ENCODE measurements at regions not wholly inside any gene's neighbourhood (a gene's known extent, or its start where the extent isn't known, plus 50 kb on each side); places are given as distances from the start of the nearest gene placed in this dataset.

GRCh38 chr2:45177870-45178269, 168.6 kb upstream of the SIX2 start:
- TF ChIP-seq TAF1 (IDR thresholded peaks at IDR 0.05; ENCODE audit: low read depth) (no peak), RAD21 (conservative IDR thresholded peaks at IDR 0.05) (no peak), MXI1 (conservative IDR thresholded peaks at IDR 0.05; ENCODE audit: poor library complexity, severe bottlenecking) (no peak), EZH2 (IDR thresholded peaks at IDR 0.05; ENCODE audit: borderline replicate concordance, insufficient read depth, low read length, poor library complexity, severe bottlenecking) (no peak), EP300 (conservative IDR thresholded peaks at IDR 0.05; ENCODE audit: poor library complexity, severe bottlenecking) (no peak), POLR2AphosphoS5 (IDR thresholded peaks at IDR 0.05) (no peak), REST (IDR thresholded peaks at IDR 0.05; ENCODE audit: borderline replicate concordance) (no peak), SMC3 (conservative IDR thresholded peaks at IDR 0.05; ENCODE audit: poor library complexity) (no peak)
- TF ChIP-seq, protein P1, sequence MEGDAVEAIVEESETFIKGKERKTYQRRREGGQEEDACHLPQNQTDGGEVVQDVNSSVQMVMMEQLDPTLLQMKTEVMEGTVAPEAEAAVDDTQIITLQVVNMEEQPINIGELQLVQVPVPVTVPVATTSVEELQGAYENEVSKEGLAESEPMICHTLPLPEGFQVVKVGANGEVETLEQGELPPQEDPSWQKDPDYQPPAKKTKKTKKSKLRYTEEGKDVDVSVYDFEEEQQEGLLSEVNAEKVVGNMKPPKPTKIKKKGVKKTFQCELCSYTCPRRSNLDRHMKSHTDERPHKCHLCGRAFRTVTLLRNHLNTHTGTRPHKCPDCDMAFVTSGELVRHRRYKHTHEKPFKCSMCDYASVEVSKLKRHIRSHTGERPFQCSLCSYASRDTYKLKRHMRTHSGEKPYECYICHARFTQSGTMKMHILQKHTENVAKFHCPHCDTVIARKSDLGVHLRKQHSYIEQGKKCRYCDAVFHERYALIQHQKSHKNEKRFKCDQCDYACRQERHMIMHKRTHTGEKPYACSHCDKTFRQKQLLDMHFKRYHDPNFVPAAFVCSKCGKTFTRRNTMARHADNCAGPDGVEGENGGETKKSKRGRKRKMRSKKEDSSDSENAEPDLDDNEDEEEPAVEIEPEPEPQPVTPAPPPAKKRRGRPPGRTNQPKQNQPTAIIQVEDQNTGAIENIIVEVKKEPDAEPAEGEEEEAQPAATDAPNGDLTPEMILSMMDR (IDR thresholded peaks at IDR 0.05; ENCODE audit: poor library complexity, severe bottlenecking) = no peak
- Histone ChIP-seq H3K9me2 (ENCODE audit: insufficient read depth, low read length) (no peaks in the 10 kb centered on the region), H3K79me2 (replicated peaks; ENCODE audit: insufficient read depth, low read length) (no peaks in the 10 kb centered on the region), H3K27me3 (ENCODE audit: insufficient read depth, low read depth, low read length) (peaks cover 14% of the 10 kb centered on the region), H3K36me3 (ENCODE audit: insufficient read depth, low read length) (no peaks in the 10 kb centered on the region), H3K4me3 (ENCODE audit: low read length) (no peak overlapping the region), H4K20me1 (ENCODE audit: insufficient read depth) (no peaks in the 10 kb centered on the region), H3F3A (ENCODE audit: insufficient read depth, low read length, poor library complexity, severe bottlenecking) (no peaks in the 10 kb centered on the region), H3K9me3 (ENCODE audit: low read length) (no peaks in the 10 kb centered on the region), H3K27ac (ENCODE audit: low read length) (no peak overlapping the region), H2AFZ (ENCODE audit: low read depth, low read length) (no peak overlapping the region), H3K9ac (ENCODE audit: low read length) (no peak overlapping the region), H3K4me2 (ENCODE audit: low read length) (no peak overlapping the region)

DNA sequence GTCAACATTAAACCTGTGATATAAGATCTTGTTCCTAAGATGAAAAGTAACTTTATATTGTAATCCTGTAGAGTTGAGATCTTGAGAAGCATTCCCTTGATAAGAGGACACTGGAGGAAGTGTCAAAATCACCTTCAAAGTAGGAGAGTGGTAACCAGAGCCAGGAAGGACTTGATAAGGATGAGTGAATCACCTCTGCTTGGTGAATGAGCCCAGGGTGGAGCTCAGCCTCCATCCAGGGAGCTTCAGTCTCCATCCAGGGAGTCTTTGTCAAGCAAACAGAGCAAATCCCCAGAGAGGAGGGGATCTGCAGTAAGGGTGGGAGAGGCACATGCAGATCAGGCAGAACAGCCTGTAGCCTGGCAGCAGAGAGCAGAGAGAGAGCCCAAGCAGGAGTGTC, 167.1 kb upstream of the SIX2 start:
- Histone ChIP-seq H3K9ac (ENCODE audit: low read length) (no peak overlapping the region), H3K27me3 (ENCODE audit: insufficient read depth, low read depth, low read length) (peaks cover 29% of the 10 kb centered on the region), H3F3A (ENCODE audit: insufficient read depth, low read length, poor library complexity, severe bottlenecking) (no peaks in the 10 kb centered on the region), H3K4me2 (ENCODE audit: low read length) (no peak overlapping the region), H3K27ac (ENCODE audit: low read length) (no peak overlapping the region), H3K9me2 (ENCODE audit: insufficient read depth, low read length) (no peaks in the 10 kb centered on the region), H3K36me3 (ENCODE audit: insufficient read depth, low read length) (no peaks in the 10 kb centered on the region), H3K79me2 (replicated peaks; ENCODE audit: insufficient read depth, low read length) (no peaks in the 10 kb centered on the region), H3K4me3 (ENCODE audit: low read length) (no peak overlapping the region), H4K20me1 (ENCODE audit: insufficient read depth) (no peaks in the 10 kb centered on the region), H2AFZ (ENCODE audit: low read depth, low read length) (no peak overlapping the region), H3K9me3 (ENCODE audit: low read length) (no peaks in the 10 kb centered on the region)
- no peak for TF ChIP-seq EP300 (conservative IDR thresholded peaks at IDR 0.05; ENCODE audit: poor library complexity, severe bottlenecking)
- TF ChIP-seq, protein P1 (IDR thresholded peaks at IDR 0.05; ENCODE audit: poor library complexity, severe bottlenecking) = no peak
- no peak for TF ChIP-seq TAF1 (IDR thresholded peaks at IDR 0.05; ENCODE audit: low read depth)
- TF ChIP-seq REST (IDR thresholded peaks at IDR 0.05; ENCODE audit: borderline replicate concordance) = no peak
- TF ChIP-seq SMC3 (conservative IDR thresholded peaks at IDR 0.05; ENCODE audit: poor library complexity) = no peak
- TF ChIP-seq RAD21 (conservative IDR thresholded peaks at IDR 0.05) = no peak
- no peak for TF ChIP-seq POLR2AphosphoS5 (IDR thresholded peaks at IDR 0.05)
- no peak for TF ChIP-seq MXI1 (conservative IDR thresholded peaks at IDR 0.05; ENCODE audit: poor library complexity, severe bottlenecking)
- TF ChIP-seq EZH2 (IDR thresholded peaks at IDR 0.05; ENCODE audit: borderline replicate concordance, insufficient read depth, low read length, poor library complexity, severe bottlenecking) = no peak
